ENCODE measurements at regions not wholly inside any gene's neighbourhood (a gene's known extent, or its start where the extent isn't known, plus 50 kb on each side); places are given as distances from the start of the nearest gene placed in this dataset.

GRCh38 chr7:31284106-31284505 is 56.4 kb downstream of the NEUROD6 start:
- DNase-seq: no peak

GRCh38 chr7:31271641-31272405 is 68.7 kb downstream of the NEUROD6 start:
- DNase-seq: no peak

DNA sequence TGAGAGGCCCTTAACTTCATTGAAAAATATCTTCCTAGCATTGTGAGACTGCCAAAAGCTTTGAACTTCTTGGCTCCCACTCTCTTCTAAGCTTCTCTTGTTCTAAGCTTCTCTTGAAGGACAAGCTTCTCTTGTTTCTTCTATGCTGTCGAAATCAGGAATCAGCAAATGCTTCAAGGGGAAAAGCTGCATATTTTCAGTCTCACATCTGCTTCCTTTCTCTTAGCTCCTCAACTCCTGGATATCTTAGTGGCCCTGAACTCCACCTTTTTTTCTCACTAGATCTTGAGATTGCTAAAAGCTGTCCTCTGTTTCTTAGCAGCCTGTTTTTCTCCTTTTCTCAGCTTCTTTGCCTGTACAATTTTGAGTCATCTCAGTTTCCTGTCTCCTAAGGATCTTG is 73.0 kb downstream of the NEUROD6 start:
- DNase-seq: no peak

- no peak for DNase-seq
Observed at GRCh38 chr7:31263338-31263737, 77.2 kb downstream of the NEUROD6 start.

GRCh38 chr7:31261341-31261740 is 79.2 kb downstream of the NEUROD6 start:
- no peak for DNase-seq

DNA sequence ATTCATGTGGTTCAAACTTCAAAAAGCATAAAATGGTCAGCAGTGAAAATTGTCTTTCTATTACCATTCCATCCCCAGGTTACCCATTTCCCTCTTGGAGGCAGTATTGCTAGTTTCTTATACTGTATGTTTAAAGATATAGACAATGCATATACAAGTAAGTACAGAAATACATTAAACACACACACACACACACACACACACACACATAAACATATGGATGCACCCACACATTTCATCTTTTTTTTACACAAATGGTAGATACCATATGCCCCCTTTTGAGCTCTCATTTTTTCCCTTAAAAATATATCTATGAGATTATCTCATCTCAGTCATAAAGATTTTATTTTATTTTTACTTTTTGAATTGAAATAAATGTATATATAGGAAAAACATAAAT is 79.7 kb downstream of the NEUROD6 start:
- DNase-seq: no peak

DNA sequence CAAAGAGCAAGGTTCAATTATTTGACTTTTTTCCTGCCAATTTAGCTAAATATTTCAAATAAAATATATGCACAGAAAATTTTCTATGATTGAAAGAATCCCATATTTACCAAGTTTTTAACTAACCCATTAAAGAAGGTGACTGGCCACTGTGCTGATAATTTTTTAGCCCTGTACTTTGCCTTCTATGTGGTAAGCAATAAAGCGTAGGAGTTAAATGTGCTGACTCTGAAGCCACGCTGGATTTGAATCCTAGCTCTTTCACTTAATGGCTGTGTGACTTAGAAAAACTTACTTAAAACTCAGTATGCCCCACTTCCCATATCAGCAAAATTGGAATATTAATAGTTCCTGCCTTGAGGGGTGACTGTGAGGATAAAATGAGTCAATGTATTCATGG is 82.1 kb downstream of the NEUROD6 start:
- DNase-seq: no peak

GRCh38 chr7:31256506-31256905 is 84.0 kb downstream of the NEUROD6 start:
- no peak for DNase-seq

DNA sequence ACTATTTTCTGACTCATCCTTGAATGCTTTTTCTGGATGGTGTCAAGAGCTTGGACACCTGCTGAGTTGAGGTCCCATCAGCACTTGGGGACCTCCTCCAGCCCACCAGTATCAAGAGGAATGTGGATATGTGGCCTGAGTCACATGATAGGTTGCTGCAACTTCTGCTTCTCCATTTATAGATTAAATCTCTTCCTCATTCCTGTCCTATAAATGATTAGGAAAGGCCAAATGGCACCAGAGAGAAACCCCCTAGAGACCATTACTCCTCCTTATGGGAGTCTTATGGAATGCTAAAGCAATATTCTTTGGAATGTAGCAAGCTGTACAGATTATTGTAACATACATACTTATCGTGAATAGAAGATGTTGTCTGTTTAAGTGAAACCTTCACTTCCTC is 85.6 kb downstream of the NEUROD6 start:
- no peak for DNase-seq

- no peak for DNase-seq
Observed at GRCh38 chr7:31253532-31253931, 87.0 kb downstream of the NEUROD6 start.

DNA sequence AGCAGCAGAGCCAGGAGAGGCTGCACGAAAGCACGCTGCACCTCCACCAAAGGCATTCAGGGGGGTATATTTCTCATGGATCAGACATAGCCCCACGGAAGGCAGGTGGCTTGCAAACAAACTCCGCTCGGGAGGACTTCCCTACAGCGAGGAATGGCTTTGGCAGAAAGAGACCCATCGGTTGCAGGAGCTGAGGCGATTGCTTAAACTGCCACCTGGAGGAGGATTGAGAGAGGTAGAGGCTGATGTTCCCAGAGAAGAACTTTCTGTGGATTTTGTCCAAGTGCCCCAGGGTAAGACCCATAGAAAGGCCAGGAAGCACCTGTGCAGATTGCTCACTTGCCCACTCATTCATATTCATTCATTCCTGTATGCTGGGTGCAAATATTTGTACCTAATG is 89.1 kb downstream of the NEUROD6 start:
- no peak for DNase-seq

GRCh38 chr7:31249671-31250070 is 90.9 kb downstream of the NEUROD6 start:
- no peak for DNase-seq

DNA sequence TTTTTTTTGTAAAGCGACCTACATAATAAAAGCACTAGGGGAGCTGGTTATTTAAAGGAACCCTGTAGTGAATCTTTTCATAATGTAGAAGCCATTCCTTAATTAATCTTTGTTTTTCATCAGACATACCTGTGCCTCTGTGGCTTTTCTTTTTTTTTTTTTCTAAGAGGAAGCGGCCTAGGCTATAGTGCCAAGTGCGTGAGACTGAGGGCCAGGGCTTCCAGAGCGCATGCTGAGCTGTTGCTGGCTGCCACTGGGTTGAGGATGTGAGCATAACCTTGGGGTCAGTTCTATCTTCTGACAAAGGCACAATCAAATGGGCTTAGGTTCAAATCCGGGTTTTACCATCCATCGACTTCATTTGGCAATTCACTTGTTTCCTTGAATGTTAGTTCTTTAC is 103.7 kb downstream of the NEUROD6 start:
- no peak for DNase-seq

DNA sequence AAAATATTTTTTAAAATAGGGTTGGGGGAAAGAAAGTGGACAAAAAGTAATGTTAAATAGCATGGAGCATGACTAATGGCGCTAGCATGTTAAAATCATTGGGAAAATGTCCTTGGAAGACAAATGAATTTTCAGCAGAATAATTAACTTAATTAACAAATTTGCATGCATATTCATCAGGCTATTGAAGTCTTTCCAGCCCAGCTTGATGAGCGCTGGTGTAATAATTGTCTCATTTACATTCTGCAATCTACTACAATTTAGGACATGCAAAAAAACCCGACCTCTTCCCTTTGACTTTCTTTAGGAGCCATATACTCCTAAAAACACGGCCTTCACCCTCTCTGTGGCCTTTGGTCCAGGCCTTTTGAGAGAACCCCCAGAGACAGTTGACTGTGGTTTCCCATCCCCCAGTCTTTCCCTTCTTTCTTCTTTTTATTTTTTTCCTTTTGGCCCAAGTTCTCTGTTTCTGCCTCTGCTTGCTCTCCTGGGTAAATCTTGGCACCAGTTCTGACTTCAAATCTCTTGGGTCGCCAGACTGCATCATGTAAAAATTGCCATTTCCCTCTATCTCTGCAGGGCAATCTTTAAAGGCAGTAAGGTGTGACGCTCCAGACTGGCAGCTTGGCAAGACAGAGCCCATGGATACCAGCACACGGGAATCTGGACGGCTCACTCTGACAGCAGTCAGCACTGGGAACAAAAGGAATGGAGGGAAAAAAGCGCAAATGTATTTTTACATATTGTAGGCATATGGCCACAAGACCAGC is 105.5 kb downstream of the NEUROD6 start:
- no peak for DNase-seq

- DNase-seq: no peak
Observed at GRCh38 chr7:31228957-31229356, 111.6 kb downstream of the NEUROD6 start.

DNA sequence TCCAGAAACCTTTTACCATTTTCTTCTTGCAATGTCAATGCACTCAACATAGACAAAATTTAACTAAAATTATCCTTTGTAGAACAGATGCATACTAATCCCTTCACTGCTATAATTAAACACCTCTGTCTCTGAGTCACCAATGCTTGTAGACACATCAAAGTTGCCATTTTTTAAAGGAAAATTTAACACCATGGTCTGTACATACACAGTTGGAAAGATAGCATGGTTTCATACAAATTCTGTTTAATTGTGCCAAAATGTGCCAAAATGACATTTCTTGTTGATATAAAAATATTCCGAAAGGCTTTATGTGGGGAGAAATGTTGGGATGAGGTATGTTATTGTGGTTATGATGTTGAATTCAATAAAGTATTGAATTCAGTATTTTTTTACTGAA is 125.8 kb downstream of the NEUROD6 start:
- DNase-seq: no peak

GRCh38 chr7:31211281-31211680 is 129.2 kb downstream of the NEUROD6 start:
- no peak for DNase-seq

GRCh38 chr7:31204071-31204470 is 136.5 kb downstream of the NEUROD6 start:
- no peak for DNase-seq

DNA sequence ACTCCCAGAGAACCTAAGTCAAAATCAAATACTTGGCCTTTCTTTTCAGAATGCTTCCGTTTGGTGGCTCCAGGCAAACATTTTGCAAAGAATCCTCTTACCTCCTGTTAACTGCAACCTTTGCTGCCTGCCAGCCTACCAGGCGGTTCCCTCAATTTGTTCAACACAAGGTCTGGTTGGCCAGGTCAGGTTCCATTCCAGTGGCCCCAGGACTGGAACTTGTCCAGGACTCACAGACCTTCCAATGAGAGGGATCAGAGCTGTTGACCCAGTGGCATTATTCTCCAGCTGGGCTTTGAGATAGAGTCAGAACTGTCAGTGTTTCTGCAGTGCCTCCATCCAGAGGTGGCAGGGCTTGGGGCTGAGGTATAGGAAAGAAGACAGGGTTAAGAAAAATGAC is 137.0 kb downstream of the NEUROD6 start:
- no peak for DNase-seq

- no peak for DNase-seq
Observed at GRCh38 chr7:31202801-31203200, 137.7 kb downstream of the NEUROD6 start.

- DNase-seq: peak; percentile 20
Observed at GRCh38 chr7:31192986-31193385, 140.9 kb downstream of the ADCYAP1R1 start.

DNA sequence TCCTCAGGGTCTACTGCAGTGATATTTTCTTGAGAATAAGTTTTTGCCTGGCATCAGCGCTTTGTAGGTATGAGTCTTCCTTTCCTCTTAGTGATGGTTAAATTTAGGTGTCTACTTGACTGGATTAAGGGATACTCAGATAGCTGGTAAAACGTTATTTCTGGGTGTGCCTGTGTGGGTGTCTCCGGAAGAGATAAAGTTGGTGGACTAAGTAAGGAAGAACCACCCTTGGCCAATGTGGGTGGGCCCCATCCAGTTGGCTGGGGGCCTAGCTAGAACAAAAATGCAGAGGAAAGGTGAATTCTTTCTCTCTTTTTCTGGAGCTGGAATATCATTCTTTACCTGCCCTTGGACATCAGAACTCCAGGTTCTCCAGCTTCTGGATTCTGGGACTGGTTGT is 138.8 kb downstream of the ADCYAP1R1 start:
- DNase-seq: no peak

GRCh38 chr7:31186202-31186601 is 134.1 kb downstream of the ADCYAP1R1 start:
- no peak for DNase-seq

DNA sequence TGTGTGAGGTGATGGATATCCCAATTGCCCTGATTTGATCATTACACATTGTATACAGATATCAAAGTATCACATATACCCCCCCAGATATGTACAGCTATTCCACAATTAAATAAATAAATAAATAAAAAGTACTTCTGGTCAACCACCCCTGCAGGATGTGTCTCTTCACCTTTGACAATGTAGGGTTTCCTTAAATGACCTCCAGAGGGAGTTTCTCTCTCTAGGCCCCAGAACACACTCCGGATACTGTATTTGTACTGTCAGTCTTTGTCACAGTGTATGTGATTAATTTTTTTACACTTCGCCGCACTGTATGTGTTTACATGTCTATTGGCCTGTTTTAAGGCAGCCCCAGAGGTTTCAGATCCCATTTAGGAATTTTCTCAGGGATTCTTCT is 123.6 kb downstream of the ADCYAP1R1 start:
- DNase-seq: no peak

GRCh38 chr7:31171984-31172383 is 119.9 kb downstream of the ADCYAP1R1 start:
- DNase-seq: no peak

All from HCEC 1CT (cell line).